HCT116 (cell line): ENCODE measurements at regions not wholly inside any gene's neighbourhood (a gene's known extent, or its start where the extent isn't known, plus 50 kb on each side); places are given as distances from the start of the nearest gene placed in this dataset.

Experiments used
- ATAC-seq: fragments of 200-7000 bp; cut with Tn5 transposase; 2 replicates; pipeline ENCODE4 v1.9.1; 2020; ENCODE audit warnings: mild to moderate bottlenecking, moderate library complexity
- BruUV-seq: library from RNA; stranded (reverse); fragments of 400-500 nt; replicated peaks from 2 replicates; lab custom pipeline; 2021; lab: Mats Ljungman, UMichigan
- CTCF ChIA-PET: fragments of 300-600 bp; sonication (Branson Sonifier 250); formaldehyde crosslinking; loops from one replicate; lab custom pipeline; 2021; ENCODE audit warnings: antibody characterized with exemption; lab: Charles Lee
- POLR2A ChIA-PET: fragments of 300-600, 350-600 bp; sonication (Branson Sonifier 250); formaldehyde crosslinking; loops from one replicate; lab custom pipeline; 2021; ENCODE audit warnings: antibody characterized with exemption; lab: Charles Lee
- RAD21 ChIA-PET, 2 experiments: fragments of 300-600 bp; sonication (Branson Sonifier 250); formaldehyde crosslinking; loops; one replicate each; lab custom pipeline; 2023; ENCODE audit warnings: low total read pairs in 2 of 2; ENCODE audit not compliant: uncharacterized antibody in 2 of 2, unreplicated experiment in 2 of 2, low non-redundant PET in 1 of 2; lab: Charles Lee
- DNase-seq: peaks from one replicate; pipeline ENCODE4 v3.0.0-alpha.2; 2010; ENCODE audit warnings: low read depth, low spot score
- H2AFZ ChIP-seq: fragments of 200-600 bp; shearing (Covaris generic), sonication (generic); 2 replicates; pipeline ENCODE4 v1.6.1; 2017; ENCODE audit warnings: low read depth, mixed run types, mixed read lengths, antibody characterized with exemption, low read length; ENCODE audit not compliant: poor library complexity, severe bottlenecking
- H3K27ac ChIP-seq: 2 replicates; pipeline ENCODE4 v1.5.1; 2012; ENCODE audit warnings: low read depth, low read length
- H3K27me3 ChIP-seq: fragments of 200-600 bp; sonication (generic); 2 replicates; pipeline ENCODE4 v1.6.1; 2016; ENCODE audit warnings: mixed run types, low read length, mixed read lengths; ENCODE audit not compliant: insufficient read depth
- H3K36me3 ChIP-seq, 2 experiments: fragments of 200-500 bp in 1 of 2; fragments of 200-600 bp in 1 of 2; sonication (Bioruptor generic) in 1 of 2; sonication (generic) in 1 of 2; 2 replicates each; pipeline versions ENCODE4 v1.5.1 to v1.6.1; 2014 to 2016; ENCODE audit warnings: low read length in 2 of 2, inconsistent platforms in 1 of 2, mixed read lengths in 1 of 2, mixed run types in 1 of 2; ENCODE audit not compliant: insufficient read depth in 2 of 2, control insufficient read depth in 1 of 2
- H3K4me1 ChIP-seq, 2 experiments: fragments of 200-600 bp in 1 of 2; sonication (generic) in 1 of 2; 2 replicates each; pipeline versions ENCODE4 v1.5.1 to v1.6.1; 2012 to 2017; ENCODE audit warnings: low read length in 2 of 2, inconsistent platforms in 1 of 2, mild to moderate bottlenecking in 1 of 2, mixed read lengths in 1 of 2, mixed run types in 1 of 2, moderate library complexity in 1 of 2; ENCODE audit not compliant: insufficient read depth in 2 of 2, control insufficient read depth in 1 of 2
- H3K4me2 ChIP-seq: fragments of 200-600 bp; sonication (generic); 2 replicates; pipeline ENCODE4 v1.6.1; 2017; ENCODE audit warnings: mixed run types, low read length, mixed read lengths
- H3K4me3 ChIP-seq, 2 experiments: fragments of 200-600 bp in 1 of 2; sonication (generic) in 1 of 2; replicated peaks in 1 of 2; 2 replicates each; pipeline ENCODE4 v1.5.1; 2011 to 2016; ENCODE audit warnings: low read length in 2 of 2, control low read depth in 1 of 2, low read depth in 1 of 2, mild to moderate bottlenecking in 1 of 2, mixed read lengths in 1 of 2, mixed run types in 1 of 2
- H3K79me2 ChIP-seq: fragments of 200-600 bp; sonication (generic); 2 replicates; pipeline ENCODE4 v1.6.1; 2017; ENCODE audit warnings: mild to moderate bottlenecking, mixed run types, low read length, moderate library complexity, mixed read lengths; ENCODE audit not compliant: insufficient read depth
- H3K9ac ChIP-seq: fragments of 200-600 bp; sonication (generic); 2 replicates; pipeline ENCODE4 v1.6.1; 2016; ENCODE audit warnings: low read length, mixed read lengths
- H3K9me2 ChIP-seq: fragments of 200-600 bp; sonication (generic), shearing (Covaris generic); 2 replicates; pipeline ENCODE4 v1.6.1; 2017; ENCODE audit warnings: mixed run types, mild to moderate bottlenecking, moderate library complexity; ENCODE audit not compliant: insufficient read depth
- H3K9me3 ChIP-seq, 2 experiments: fragments of 200-500 bp in 1 of 2; fragments of 200-600 bp in 1 of 2; sonication (Bioruptor generic) in 1 of 2; sonication (generic) in 1 of 2; 2 replicates each; pipeline ENCODE4 v1.6.1; 2014 to 2017; ENCODE audit warnings: low read length in 2 of 2, mixed read lengths in 2 of 2, inconsistent platforms in 1 of 2, low read depth in 1 of 2, mild to moderate bottlenecking in 1 of 2, mixed run types in 1 of 2, moderate library complexity in 1 of 2; ENCODE audit not compliant: control insufficient read depth in 1 of 2, insufficient read depth in 1 of 2
- H4K20me1 ChIP-seq: fragments of 200-600 bp; sonication (generic), shearing (Covaris generic); 2 replicates; pipeline ENCODE4 v1.6.1; 2017; ENCODE audit warnings: mixed run types, mild to moderate bottlenecking, moderate library complexity; ENCODE audit not compliant: insufficient read depth
- ATF3 ChIP-seq: IDR thresholded peaks from 2 replicates; pipeline ENCODE4 v1.6.1; 2012
- CBX3 ChIP-seq: IDR thresholded peaks from 2 replicates; pipeline ENCODE4 v1.6.1; 2012; ENCODE audit warnings: low read depth
- CEBPB ChIP-seq: IDR thresholded peaks from 2 replicates; pipeline ENCODE4 v1.6.1; 2012; ENCODE audit warnings: low read depth
- EZH2phosphoT487 ChIP-seq: fragments of 200-600 bp; IDR thresholded peaks from 2 replicates; pipeline ENCODE4 v1.6.1; 2018; ENCODE audit warnings: antibody characterized with exemption, borderline replicate concordance
- JUND ChIP-seq: IDR thresholded peaks from 2 replicates; pipeline ENCODE4 v1.6.1; 2012
- MAX ChIP-seq: IDR thresholded peaks from 2 replicates; pipeline ENCODE4 v1.6.1; 2012
- POLR2AphosphoS5 ChIP-seq: IDR thresholded peaks from 2 replicates; pipeline ENCODE4 v1.6.1; 2011; ENCODE audit warnings: mild to moderate bottlenecking, low read depth, low read length, moderate library complexity
- SP1 ChIP-seq: IDR thresholded peaks from 2 replicates; pipeline ENCODE4 v1.6.1; 2012; ENCODE audit warnings: low read depth
- SRF ChIP-seq: IDR thresholded peaks from 2 replicates; pipeline ENCODE4 v1.6.1; 2012; ENCODE audit warnings: low read depth
- TCF7L2 ChIP-seq: IDR thresholded peaks from 2 replicates; pipeline ENCODE4 v1.7.0; 2011; ENCODE audit warnings: borderline replicate concordance, inconsistent platforms; ENCODE audit not compliant: insufficient read depth, insufficient read length; ENCODE audit errors: extremely low read depth
- YY1 ChIP-seq: IDR thresholded peaks from 2 replicates; pipeline ENCODE4 v1.6.1; 2011; ENCODE audit warnings: low read length, low read depth, moderate library complexity, mild to moderate bottlenecking; ENCODE audit not compliant: insufficient replicate concordance; ENCODE audit errors: extremely low read depth
- ZFX ChIP-seq: fragments of 450-650 bp; IDR thresholded peaks from 2 replicates; pipeline ENCODE4 v1.6.1; 2017
- ZNF274 ChIP-seq: fragments of 200-500 bp; sonication (Bioruptor generic); IDR thresholded peaks from 2 replicates; pipeline ENCODE4 v1.6.1; 2014; ENCODE audit warnings: mild to moderate bottlenecking, low read depth, low read length, inconsistent platforms
- intact Hi-C: fragments of 100-400 bp; cut with micrococcal nuclease; formaldehyde crosslinking; loops from 2 replicates; pipeline ENCODE4 v1.10.0; 2022
- TF ChIP-seq, protein P1 (sequence below): IDR thresholded peaks from 2 replicates; pipeline ENCODE4 v1.6.1; 2011; ENCODE audit warnings: mild to moderate bottlenecking, low read length, moderate library complexity; ENCODE audit not compliant: insufficient replicate concordance; ENCODE audit errors: extremely low read depth
- TF ChIP-seq, protein P2 (sequence below): IDR thresholded peaks from 2 replicates; pipeline ENCODE4 v1.6.1; 2012; ENCODE audit warnings: low read depth
- TF ChIP-seq, protein P3 (sequence below), 3 experiments: fragments of 200-600 bp in 1 of 3; sonication (generic) in 1 of 3; IDR thresholded peaks in 2 of 3; conservative IDR thresholded peaks in 1 of 3; 2 replicates each; pipeline ENCODE4 v1.5.1; 2012 to 2017; ENCODE audit warnings: low read depth in 2 of 3, low read length in 2 of 3, antibody characterized with exemption in 1 of 3, borderline replicate concordance in 1 of 3, control low read depth in 1 of 3, mild to moderate bottlenecking in 1 of 3, mixed read lengths in 1 of 3, mixed run types in 1 of 3, moderate library complexity in 1 of 3; ENCODE audit not compliant: insufficient read depth in 1 of 3

DNA sequence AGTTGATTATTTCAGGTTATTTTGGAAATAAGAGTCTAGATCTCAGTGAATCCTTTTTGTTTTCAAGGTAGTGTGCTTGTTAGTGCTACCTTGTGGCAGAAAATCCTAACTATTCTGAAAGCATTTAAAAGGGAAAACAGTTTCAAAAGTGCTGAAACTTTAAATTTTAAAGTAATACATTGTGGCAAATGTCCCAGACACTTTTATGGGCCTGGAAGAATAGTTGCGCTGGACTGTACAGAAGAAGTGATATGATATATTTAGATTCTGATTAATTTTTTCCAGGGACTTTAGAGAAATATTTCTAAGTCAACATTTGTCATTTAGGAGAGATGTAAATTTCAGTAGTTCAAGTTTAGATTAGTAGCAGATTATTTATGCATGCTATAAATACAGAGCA lies 96.7 kb upstream of the BMP5 start:
- H3K9me3 ChIP-seq, result no peaks in the 10 kb centered on the region
- ChIA-PET POLR2A (no interaction called here), RAD21 (no interaction called here), CTCF (no interaction called here)
- no peaks in the 10 kb centered on the region for H4K20me1 ChIP-seq
- no peaks in the 10 kb centered on the region for H3K79me2 ChIP-seq
- DNase-seq, result no peak
- H3K4me3 ChIP-seq, result no peak overlapping the region
- no peak overlapping the region for H3K27ac ChIP-seq
- H3K36me3 ChIP-seq, result no peaks in the 10 kb centered on the region
- intact Hi-C loops, result no loop called here
- no peak for ATAC-seq
- no peaks in the 10 kb centered on the region for H3K4me1 ChIP-seq
- no peaks in the 10 kb centered on the region for H3K9me2 ChIP-seq
- H3K4me2 ChIP-seq, result no peak overlapping the region
- TF ChIP-seq SP1, result no peak
- no peak for TF ChIP-seq MAX
- no peak for TF ChIP-seq EZH2phosphoT487
- TF ChIP-seq SRF, result no peak
- TF ChIP-seq TCF7L2, result no peak
- no peak for TF ChIP-seq ATF3
- no peak for TF ChIP-seq ZFX
- no peak for TF ChIP-seq JUND
- TF ChIP-seq, protein P1, sequence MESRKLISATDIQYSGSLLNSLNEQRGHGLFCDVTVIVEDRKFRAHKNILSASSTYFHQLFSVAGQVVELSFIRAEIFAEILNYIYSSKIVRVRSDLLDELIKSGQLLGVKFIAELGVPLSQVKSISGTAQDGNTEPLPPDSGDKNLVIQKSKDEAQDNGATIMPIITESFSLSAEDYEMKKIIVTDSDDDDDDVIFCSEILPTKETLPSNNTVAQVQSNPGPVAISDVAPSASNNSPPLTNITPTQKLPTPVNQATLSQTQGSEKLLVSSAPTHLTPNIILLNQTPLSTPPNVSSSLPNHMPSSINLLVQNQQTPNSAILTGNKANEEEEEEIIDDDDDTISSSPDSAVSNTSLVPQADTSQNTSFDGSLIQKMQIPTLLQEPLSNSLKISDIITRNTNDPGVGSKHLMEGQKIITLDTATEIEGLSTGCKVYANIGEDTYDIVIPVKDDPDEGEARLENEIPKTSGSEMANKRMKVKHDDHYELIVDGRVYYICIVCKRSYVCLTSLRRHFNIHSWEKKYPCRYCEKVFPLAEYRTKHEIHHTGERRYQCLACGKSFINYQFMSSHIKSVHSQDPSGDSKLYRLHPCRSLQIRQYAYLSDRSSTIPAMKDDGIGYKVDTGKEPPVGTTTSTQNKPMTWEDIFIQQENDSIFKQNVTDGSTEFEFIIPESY, result no peak
- TF ChIP-seq ZNF274, result no peak
- TF ChIP-seq, protein P2, sequence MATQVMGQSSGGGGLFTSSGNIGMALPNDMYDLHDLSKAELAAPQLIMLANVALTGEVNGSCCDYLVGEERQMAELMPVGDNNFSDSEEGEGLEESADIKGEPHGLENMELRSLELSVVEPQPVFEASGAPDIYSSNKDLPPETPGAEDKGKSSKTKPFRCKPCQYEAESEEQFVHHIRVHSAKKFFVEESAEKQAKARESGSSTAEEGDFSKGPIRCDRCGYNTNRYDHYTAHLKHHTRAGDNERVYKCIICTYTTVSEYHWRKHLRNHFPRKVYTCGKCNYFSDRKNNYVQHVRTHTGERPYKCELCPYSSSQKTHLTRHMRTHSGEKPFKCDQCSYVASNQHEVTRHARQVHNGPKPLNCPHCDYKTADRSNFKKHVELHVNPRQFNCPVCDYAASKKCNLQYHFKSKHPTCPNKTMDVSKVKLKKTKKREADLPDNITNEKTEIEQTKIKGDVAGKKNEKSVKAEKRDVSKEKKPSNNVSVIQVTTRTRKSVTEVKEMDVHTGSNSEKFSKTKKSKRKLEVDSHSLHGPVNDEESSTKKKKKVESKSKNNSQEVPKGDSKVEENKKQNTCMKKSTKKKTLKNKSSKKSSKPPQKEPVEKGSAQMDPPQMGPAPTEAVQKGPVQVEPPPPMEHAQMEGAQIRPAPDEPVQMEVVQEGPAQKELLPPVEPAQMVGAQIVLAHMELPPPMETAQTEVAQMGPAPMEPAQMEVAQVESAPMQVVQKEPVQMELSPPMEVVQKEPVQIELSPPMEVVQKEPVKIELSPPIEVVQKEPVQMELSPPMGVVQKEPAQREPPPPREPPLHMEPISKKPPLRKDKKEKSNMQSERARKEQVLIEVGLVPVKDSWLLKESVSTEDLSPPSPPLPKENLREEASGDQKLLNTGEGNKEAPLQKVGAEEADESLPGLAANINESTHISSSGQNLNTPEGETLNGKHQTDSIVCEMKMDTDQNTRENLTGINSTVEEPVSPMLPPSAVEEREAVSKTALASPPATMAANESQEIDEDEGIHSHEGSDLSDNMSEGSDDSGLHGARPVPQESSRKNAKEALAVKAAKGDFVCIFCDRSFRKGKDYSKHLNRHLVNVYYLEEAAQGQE, result no peak
- no peak for TF ChIP-seq YY1
- TF ChIP-seq CBX3, result no peak
- TF ChIP-seq, protein P3, sequence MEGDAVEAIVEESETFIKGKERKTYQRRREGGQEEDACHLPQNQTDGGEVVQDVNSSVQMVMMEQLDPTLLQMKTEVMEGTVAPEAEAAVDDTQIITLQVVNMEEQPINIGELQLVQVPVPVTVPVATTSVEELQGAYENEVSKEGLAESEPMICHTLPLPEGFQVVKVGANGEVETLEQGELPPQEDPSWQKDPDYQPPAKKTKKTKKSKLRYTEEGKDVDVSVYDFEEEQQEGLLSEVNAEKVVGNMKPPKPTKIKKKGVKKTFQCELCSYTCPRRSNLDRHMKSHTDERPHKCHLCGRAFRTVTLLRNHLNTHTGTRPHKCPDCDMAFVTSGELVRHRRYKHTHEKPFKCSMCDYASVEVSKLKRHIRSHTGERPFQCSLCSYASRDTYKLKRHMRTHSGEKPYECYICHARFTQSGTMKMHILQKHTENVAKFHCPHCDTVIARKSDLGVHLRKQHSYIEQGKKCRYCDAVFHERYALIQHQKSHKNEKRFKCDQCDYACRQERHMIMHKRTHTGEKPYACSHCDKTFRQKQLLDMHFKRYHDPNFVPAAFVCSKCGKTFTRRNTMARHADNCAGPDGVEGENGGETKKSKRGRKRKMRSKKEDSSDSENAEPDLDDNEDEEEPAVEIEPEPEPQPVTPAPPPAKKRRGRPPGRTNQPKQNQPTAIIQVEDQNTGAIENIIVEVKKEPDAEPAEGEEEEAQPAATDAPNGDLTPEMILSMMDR (IDR thresholded peaks at IDR 0.05 in 2 of 3, conservative IDR thresholded peaks at IDR 0.05 in 1 of 3; ENCODE audit: borderline replicate concordance in 1 of 3, insufficient read depth in 1 of 3, low read depth in 2 of 3, low read length in 2 of 3), result no peak
- TF ChIP-seq CEBPB, result no peak
- TF ChIP-seq POLR2AphosphoS5, result no peak
- no peak overlapping the region for H3K9ac ChIP-seq
- no peak overlapping the region for H2AFZ ChIP-seq
- H3K27me3 ChIP-seq, result no peaks in the 10 kb centered on the region
- no TSS peak for BruUV-seq
